Thyroid gland (tissue), 4 donors: ENCODE measurements at regions not wholly inside any gene's neighbourhood (a gene's known extent, or its start where the extent isn't known, plus 50 kb on each side); places are given as distances from the start of the nearest gene placed in this dataset.

Source experiments
- POLR2A ChIP-seq, 2 donors: fragments of 450-650 bp; IDR thresholded peaks; one replicate each; pipeline ENCODE4 v1.6.1; 2017; ENCODE audit warnings: antibody characterized with exemption in 2 of 2, mild to moderate bottlenecking in 2 of 2, moderate library complexity in 1 of 2
- TF ChIP-seq, protein P1 (sequence below), 6 experiments: fragments of 200-600 bp in 3 of 6; fragments of 450-650 bp in 3 of 6; sonication (generic) in 3 of 6; IDR thresholded peaks; one replicate each; pipeline ENCODE4 v1.5.1; 2016 to 2019; ENCODE audit warnings: antibody characterized with exemption in 6 of 6, mild to moderate bottlenecking in 2 of 6, inconsistent platforms in 1 of 6, moderate library complexity in 1 of 6

DNA sequence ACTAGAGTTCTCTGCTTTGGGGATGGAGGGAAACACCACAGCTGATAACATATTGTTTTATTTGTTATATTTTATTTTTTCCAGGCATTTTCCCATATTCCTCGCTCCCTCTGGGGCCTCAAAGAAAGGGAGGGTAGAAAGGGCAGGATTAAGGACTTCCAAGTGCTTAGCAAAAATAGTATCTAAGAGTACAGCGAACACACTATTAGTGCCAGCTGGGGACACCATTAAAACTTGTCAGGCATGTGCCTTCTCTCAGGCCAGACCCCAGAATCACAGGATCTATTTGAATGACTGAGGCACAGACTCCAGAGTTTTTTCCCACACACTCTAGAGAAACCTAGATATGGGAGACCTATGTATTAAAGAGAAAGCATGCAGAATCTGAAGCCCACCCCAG, 451.0 kb upstream of the TRPC7 start:
- TF ChIP-seq, protein P1, sequence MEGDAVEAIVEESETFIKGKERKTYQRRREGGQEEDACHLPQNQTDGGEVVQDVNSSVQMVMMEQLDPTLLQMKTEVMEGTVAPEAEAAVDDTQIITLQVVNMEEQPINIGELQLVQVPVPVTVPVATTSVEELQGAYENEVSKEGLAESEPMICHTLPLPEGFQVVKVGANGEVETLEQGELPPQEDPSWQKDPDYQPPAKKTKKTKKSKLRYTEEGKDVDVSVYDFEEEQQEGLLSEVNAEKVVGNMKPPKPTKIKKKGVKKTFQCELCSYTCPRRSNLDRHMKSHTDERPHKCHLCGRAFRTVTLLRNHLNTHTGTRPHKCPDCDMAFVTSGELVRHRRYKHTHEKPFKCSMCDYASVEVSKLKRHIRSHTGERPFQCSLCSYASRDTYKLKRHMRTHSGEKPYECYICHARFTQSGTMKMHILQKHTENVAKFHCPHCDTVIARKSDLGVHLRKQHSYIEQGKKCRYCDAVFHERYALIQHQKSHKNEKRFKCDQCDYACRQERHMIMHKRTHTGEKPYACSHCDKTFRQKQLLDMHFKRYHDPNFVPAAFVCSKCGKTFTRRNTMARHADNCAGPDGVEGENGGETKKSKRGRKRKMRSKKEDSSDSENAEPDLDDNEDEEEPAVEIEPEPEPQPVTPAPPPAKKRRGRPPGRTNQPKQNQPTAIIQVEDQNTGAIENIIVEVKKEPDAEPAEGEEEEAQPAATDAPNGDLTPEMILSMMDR (IDR thresholded peaks at IDR 0.05): no peak
- TF ChIP-seq POLR2A (IDR thresholded peaks at IDR 0.05): no peak
